NCI-H187 treated with DMSO at 0.1 percent for 48 hours (cell line): ENCODE measurements at regions not wholly inside any gene's neighbourhood (a gene's known extent, or its start where the extent isn't known, plus 50 kb on each side); places are given as distances from the start of the nearest gene placed in this dataset.

Source experiments
- DNase-seq: peaks from one replicate; lab custom pipeline; 2025; lab: John Stamatoyannopoulos, UW

DNA sequence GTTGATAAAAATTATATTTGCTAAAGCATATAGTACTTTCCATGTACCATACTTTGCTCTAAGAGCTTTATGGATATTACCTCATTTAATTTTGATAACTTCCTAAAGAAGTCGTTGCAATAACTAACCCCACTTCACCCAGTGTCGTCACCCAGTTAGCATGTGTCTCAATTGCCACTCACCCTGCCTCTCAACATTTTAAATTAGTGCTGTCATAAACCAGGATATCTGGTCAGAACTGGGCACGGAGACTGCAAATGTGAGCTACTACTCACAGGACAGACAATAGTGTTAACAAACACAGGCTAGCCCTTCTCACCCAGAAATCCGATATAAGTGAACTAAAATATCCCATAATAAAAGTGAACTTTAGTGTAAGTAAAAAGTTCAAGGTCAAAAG, 430.6 kb downstream of the KLF12 start:
- DNase-seq: no peak

DNA sequence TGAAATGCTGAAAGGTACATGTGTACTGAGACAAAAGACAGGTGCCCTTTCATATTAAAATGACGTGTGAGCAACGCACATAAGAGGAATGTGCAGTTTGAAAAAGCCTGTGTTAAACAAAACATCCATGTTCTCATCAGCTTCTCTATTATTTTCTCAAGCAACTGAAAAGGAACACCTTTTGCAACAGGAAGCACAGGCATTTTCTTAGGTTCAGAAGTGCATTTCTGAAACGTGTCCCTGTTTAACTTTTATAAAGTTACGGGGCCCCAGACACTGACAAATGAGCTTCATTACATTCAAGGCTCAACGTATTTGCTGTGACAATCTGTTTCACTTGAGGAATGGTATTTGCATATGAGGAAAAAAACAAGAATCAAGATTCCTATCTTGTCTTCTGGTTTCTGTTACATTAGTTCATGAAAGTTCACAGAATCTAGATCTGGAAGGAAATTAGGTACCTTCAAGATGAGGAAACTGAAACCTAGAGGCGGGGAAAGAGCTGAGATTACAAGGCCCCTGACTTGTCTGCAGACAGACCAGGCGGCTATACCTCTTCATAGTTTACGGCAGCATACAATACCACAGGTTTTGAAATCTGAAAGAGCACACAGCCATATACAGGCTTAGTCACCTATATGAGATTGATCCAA, 431.7 kb downstream of the KLF12 start:
- DNase-seq: no peak

DNA sequence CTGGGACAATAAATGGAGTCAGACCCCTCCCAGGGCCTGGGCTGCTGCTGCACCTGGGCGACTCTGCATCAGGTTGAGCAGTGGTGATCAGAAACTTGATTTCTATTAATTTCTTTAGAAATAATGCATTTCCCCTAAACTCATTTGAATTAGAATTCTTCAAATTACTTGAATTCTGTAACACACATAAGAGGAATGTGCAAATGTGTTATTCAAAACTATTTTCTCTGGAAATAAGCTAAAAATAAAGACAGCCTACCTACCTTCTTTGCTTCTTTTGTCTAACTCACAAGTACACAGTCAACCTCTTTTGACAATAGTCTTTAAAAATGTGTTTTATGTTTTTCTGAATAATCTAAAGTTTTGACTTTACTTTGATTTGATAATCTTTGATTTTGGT, 433.0 kb downstream of the KLF12 start:
- DNase-seq: no peak

GRCh38 chr13:73698859-73699258, 435.3 kb downstream of the KLF12 start:
- DNase-seq: no peak

DNA sequence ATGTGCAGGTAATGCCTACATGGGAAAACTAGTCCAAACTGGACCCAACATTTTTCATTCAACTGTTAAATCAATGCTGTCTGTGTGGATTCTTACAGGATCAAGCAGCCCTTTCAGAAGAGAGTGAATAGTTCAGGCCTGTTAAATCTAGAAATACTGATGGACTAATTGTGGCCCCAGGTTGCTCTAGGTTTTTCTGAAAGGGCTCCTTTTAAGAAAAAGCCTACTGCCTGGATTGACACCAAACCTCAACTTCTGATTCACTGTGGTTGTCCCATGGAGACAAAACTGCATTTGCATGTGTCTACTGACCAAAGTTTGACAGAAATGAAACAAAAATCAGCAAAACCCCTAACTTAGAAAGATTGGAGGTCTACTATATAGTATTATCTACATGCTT, 437.0 kb downstream of the KLF12 start:
- DNase-seq: no peak

GRCh38 chr13:73696713-73697112, 437.5 kb downstream of the KLF12 start:
- DNase-seq: no peak

- DNase-seq: peak; percentile 55
Observed at GRCh38 chr13:73696271-73696670, 437.9 kb downstream of the KLF12 start.

DNA sequence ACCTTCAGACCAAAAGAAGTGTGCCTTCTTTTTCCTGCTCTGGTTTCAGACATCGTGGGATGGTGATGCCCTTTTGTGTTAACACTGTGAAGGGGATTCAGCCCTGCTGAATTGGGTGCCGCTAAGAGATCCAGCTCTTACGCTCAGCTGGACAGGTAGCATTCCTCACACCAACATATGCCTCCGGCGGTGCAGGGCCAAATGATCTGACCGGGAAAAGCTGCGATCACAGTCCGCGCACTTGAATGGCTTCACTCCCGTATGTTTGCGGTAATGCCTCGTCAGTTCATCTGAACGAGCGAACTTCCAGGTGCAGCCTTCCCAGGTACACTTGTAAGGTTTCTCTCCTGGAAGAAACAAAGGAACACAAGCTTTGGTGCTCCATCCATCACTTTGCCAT, 438.9 kb downstream of the KLF12 start:
- DNase-seq: peak; percentile 57

DNA sequence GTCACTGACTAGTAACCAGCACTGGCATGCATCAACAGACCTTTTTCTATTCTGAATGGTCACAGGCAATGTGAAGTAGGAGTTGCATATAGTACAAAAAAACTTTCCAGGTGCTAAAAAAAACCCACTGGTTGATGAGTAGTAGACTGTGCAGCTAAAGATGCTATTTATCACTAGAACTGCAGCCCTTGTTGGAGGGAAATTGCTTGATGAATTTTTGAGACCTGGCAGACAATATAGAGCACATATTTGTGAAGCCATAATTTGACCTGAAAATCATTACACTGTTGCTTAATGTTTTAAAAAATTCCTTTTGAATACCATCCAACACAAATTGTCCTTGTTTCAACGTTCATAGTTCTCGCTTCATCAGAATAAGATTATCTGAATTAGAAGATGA, 441.0 kb downstream of the KLF12 start:
- DNase-seq: no peak

- DNase-seq: no peak
Observed at GRCh38 chr13:73691891-73692290, 442.3 kb downstream of the KLF12 start.

DNA sequence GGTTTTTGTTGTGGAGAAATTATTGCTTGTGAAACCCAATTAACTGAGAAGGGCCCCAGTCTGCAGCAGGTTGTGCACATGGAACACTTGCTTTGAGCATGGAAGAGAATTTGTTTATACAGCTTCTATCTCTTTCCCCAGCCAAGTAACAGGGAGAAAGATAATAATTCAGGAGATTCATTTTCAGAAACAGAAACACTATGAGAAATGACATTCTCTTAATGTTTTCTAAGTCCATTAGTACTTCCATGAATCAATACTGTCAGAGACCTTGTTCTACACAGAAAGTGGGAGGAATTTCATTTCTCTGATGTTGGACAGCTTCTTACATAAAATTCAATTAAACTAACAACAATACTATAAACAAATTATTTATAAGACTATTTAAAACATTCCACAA, 446.3 kb downstream of the KLF12 start:
- DNase-seq: no peak

DNA sequence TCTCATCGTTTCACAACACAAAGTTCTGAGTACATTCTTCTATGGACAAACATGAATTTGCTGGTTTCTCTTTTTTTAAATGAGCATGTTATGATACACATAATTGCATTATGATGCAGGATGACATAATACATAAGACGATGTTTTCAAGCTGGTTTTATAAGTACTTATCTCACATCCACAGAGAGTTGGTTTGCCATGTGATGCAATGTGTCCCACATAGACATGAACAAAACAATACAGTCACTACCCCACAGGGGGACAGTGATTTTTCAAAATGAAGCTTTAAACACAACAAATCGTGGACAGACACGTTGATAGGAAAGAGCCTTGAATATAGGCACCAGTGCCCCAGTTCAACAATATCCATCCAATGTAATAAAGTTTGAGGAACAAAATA, 447.1 kb downstream of the KLF12 start:
- no peak for DNase-seq

DNA sequence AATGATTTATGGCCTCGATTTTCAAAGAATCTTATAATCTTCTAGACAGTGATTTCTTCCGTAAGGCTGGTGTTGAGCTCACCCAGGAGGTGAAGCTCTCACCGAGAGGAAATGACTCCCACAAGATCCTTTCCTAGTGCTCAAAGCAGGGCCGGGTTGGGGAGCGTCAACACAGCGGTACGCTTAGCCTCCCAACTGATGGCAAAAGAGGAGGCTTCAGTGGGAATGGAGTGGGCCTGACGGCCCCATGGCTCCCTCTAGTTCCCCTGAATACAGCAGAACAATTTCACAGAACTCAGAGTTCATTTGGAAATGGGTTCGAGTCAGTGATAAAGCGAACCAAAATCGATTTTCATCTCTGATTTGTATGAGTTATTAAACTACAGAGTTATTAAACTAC, 449.5 kb downstream of the KLF12 start:
- no peak for DNase-seq

DNA sequence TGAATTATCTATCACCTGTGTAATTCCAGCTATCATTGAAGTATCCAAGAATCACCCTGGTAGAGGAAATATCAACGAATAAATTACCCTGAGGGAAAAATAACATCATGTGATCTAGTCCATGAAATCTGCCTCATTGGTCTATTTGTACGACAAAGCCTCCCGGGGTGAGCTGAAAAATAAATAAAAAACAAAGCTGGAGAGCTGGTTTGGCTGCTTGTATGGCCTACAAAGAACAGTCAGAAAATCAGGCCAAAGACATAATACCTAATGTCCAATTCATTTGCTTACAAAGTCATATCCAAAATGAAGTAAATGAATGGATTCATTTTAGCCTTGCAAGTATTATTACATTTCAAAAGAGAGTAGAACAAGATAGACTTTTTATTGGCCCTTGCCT, 449.9 kb downstream of the KLF12 start:
- DNase-seq: no peak

DNA sequence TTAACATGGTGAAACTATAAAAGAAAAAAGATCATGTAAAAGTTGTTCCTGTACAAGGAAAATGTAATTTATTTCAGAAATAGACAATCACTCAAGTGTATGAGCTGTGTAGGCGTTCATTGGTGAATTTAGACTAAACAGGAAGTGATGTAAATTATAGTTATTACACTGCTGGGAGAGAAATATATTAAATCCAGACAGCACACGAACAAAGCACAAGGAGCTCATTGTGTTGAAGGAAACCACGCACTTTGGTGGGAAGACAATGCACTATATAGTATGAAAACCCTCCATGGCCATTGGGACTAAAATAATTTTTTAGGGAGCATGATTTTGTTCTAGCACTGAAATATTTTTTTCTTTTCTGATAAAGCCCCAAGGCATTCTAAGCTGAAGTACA, 450.5 kb downstream of the KLF12 start:
- DNase-seq: no peak

GRCh38 chr13:73681779-73682178, 452.4 kb downstream of the KLF12 start:
- DNase-seq: no peak

DNA sequence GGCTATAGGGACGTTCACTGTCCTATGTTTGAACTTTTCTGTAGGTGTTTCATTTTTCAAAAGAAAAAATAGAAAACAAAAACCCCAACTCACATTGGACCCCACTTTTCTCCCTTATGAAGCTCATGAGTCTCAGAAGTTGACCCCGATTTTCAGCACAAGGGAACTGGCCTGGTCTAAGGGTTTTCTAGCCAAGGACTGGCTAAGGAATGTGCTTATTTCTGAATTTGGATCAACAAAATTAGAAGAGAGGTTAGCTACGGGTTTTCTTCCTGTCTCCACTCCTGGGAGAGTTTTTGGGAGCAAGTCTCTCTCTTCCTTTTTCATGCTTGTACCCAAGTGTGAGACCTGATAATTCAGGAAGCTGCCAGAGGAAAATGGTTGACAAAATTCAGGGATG, 453.2 kb downstream of the KLF12 start:
- no peak for DNase-seq

- no peak for DNase-seq
Observed at GRCh38 chr13:73677048-73677601, 457.1 kb downstream of the KLF12 start.

DNA sequence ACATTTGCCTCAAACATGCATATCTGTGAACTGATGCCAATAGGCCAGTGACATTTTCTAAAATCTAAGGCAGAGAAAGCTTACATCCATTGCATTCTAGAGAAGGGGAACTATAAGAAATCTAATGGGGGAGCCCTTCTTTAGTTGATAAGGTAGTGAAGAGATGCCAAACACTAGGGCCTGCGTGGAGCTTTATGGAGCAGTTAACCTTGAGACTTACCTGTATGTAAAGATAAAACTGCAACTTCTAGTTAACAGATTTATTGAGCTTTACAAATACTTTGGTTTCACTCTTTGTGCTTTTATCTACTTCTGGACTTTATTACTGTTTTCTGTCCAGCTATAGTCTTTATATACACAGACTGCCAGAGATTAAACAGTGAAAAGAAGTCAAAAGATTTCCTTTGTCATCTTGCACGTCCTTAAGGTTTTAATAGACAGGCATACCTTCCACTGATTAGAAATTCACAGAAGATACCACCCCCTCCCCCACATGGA, 457.6 kb downstream of the KLF12 start:
- DNase-seq: no peak

GRCh38 chr13:73675821-73676220, 458.4 kb downstream of the KLF12 start:
- no peak for DNase-seq

DNA sequence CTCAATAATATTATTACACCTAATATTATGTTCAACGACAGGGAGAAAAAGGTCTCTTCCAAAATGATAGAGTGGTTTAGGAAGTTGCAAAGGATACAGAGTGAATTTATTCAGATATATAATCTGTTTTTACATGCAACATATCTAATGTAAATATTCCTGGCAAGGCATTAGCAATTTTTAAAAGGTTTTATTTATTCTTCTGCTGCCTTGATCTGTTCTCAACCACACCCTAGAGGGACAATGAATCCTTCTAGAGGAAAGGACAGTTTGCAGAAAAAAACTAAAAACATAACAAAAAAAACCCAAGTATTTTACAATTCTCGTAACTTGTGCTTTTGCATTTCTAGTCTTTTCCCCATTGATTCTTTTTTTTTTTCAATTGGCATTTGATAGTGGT, 459.6 kb downstream of the KLF12 start:
- DNase-seq: no peak

GRCh38 chr13:73673931-73674330, 460.3 kb downstream of the KLF12 start:
- no peak for DNase-seq

DNA sequence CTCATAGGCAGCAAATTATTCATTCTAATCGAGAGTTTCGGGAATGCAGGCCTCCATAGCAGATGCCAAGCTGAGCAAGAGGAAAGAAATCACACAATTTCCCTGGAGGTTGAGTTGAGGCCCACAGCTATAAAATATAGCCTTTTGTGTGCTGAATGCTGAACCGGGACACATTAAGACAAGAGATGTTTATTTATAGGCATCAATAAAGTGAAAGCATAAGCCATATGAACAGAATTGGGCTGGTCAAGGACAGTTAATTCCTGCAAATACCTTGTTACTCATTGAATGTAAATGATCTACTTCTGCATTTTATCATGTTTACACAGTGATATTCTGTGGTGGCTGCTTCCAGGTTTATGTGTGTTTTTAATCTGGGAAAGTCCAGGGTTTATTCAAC, 461.7 kb downstream of the KLF12 start:
- DNase-seq: peak; percentile 74

DNA sequence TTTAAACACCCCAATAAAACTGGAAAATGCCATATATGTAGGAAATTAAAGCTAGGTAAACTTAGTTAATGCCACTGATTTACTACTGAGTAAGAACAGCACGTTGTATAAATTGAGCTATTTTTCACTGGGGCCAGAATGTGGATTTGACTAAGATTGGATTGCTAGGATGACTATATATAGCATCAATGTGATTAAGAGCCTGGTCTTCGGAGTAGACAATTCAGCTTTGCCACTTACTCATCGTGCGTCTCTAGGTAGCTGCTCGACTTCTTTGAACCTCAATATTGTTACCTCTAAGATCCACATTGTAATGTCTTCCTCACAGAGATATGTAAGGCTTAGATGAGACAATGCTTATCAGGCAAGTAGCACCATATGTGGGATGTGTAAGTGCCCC, 462.5 kb downstream of the KLF12 start:
- no peak for DNase-seq
